ENCODE measurements at regions not wholly inside any gene's neighbourhood (a gene's known extent, or its start where the extent isn't known, plus 50 kb on each side); places are given as distances from the start of the nearest gene placed in this dataset.

DNA sequence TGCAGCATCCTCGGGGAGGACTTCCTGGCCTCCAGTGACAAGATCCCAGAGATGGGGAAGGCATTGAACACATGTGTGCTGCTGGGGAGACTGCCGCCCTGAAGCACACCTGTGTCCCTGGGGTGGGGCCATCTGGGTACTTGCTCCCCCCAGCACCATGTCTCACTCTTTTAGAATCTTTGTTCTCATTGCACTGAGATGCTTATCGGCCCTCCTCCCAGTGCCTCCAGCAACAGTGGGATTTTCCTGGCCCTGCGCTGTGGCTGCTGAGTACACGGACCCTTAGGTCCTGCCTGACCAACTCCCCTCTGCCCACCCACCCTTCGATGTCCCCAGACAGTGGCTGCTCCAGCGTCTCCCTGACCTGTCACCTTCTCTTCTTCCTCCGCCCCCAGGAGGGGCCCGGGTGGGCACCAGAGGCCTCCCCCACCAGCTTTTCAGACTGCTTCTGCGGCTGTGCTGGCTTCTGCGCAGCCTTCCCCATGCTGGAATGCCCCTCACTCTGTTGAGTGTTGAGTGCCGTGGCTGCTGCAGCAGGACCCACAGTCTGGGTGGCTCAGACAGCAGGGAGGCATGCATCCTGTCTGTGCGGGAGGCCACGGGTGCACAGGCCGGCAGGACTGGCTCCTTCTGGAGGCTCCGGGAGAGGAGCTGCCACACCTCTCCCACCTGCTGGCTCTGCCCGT is 145.9 kb upstream of the IRX2 start:
- TF ChIP-seq, protein P1, sequence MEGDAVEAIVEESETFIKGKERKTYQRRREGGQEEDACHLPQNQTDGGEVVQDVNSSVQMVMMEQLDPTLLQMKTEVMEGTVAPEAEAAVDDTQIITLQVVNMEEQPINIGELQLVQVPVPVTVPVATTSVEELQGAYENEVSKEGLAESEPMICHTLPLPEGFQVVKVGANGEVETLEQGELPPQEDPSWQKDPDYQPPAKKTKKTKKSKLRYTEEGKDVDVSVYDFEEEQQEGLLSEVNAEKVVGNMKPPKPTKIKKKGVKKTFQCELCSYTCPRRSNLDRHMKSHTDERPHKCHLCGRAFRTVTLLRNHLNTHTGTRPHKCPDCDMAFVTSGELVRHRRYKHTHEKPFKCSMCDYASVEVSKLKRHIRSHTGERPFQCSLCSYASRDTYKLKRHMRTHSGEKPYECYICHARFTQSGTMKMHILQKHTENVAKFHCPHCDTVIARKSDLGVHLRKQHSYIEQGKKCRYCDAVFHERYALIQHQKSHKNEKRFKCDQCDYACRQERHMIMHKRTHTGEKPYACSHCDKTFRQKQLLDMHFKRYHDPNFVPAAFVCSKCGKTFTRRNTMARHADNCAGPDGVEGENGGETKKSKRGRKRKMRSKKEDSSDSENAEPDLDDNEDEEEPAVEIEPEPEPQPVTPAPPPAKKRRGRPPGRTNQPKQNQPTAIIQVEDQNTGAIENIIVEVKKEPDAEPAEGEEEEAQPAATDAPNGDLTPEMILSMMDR (IDR thresholded peaks at IDR 0.05), result no peak
- TF ChIP-seq EZH2 (IDR thresholded peaks at IDR 0.05; ENCODE audit: borderline replicate concordance, insufficient read depth, low read depth, low read length, poor library complexity, severe bottlenecking), result no peak
